Astrocyte (in vitro differentiated cells and primary cell): ENCODE measurements at regions not wholly inside any gene's neighbourhood (a gene's known extent, or its start where the extent isn't known, plus 50 kb on each side); places are given as distances from the start of the nearest gene placed in this dataset.

ENCODE experiments used
- DNase-seq: peaks from one replicate; pipeline ENCODE4 v3.0.0-alpha.2; 2010; ENCODE audit warnings: low read depth
- FAIRE-seq: peaks from 2 replicates; lab custom pipeline; 2011; peaks lifted over from hg19 to GRCh38; lab: Jason Lieb, UNC
- H2AFZ ChIP-seq: 2 replicates; pipeline ENCODE4 v1.6.0; 2012; ENCODE audit warnings: low read depth, low read length, inconsistent platforms
- H3K27ac ChIP-seq: 2 replicates; pipeline ENCODE4 v1.5.1; 2011; ENCODE audit warnings: low read depth, low read length, inconsistent platforms
- H3K27me3 ChIP-seq: 2 replicates; pipeline ENCODE4 v1.6.0; 2011; ENCODE audit warnings: low read length, inconsistent platforms; ENCODE audit not compliant: insufficient read depth
- H3K36me3 ChIP-seq: 2 replicates; pipeline ENCODE4 v1.5.1; 2011; ENCODE audit warnings: low read length, inconsistent platforms; ENCODE audit not compliant: insufficient read depth
- H3K4me1 ChIP-seq: 2 replicates; pipeline ENCODE4 v1.5.1; 2011; ENCODE audit warnings: low read length, inconsistent platforms; ENCODE audit not compliant: insufficient read depth
- H3K4me2 ChIP-seq: 2 replicates; pipeline ENCODE4 v1.6.0; 2012; ENCODE audit warnings: low read length, inconsistent platforms
- H3K4me3 ChIP-seq: 2 replicates; pipeline ENCODE4 v1.5.1; 2011; ENCODE audit warnings: low read depth, mild to moderate bottlenecking, low read length, inconsistent platforms; ENCODE audit not compliant: insufficient read depth
- H3K79me2 ChIP-seq: 2 replicates; pipeline ENCODE4 v1.6.0; 2012; ENCODE audit warnings: mild to moderate bottlenecking, low read length, inconsistent platforms; ENCODE audit not compliant: insufficient read depth
- H3K9ac ChIP-seq: 2 replicates; pipeline ENCODE4 v1.6.0; 2012; ENCODE audit warnings: mild to moderate bottlenecking, low read length, inconsistent platforms
- H3K9me3 ChIP-seq: 2 replicates; pipeline ENCODE4 v1.5.1; 2012; ENCODE audit warnings: low read depth, mild to moderate bottlenecking, low read length, inconsistent platforms; ENCODE audit not compliant: insufficient read depth
- H4K20me1 ChIP-seq: 2 replicates; pipeline ENCODE4 v1.6.0; 2012; ENCODE audit warnings: low read length, inconsistent platforms; ENCODE audit not compliant: insufficient read depth
- H3K27ac Mint-ChIP-seq: one replicate; pipeline ENCODE4 v1.8.0; 2021; ENCODE audit warnings: mild to moderate bottlenecking, mixed read lengths; ENCODE audit not compliant: unreplicated experiment
- H3K27me3 Mint-ChIP-seq: one replicate; pipeline ENCODE4 v1.8.0; 2021; ENCODE audit warnings: low read depth, mixed read lengths; ENCODE audit not compliant: unreplicated experiment
- H3K36me3 Mint-ChIP-seq: one replicate; pipeline ENCODE4 v1.8.0; 2021; ENCODE audit warnings: low read depth, mixed read lengths; ENCODE audit not compliant: unreplicated experiment
- H3K4me1 Mint-ChIP-seq: one replicate; pipeline ENCODE4 v1.8.0; 2021; ENCODE audit warnings: low read depth, mixed read lengths; ENCODE audit not compliant: unreplicated experiment
- H3K4me3 Mint-ChIP-seq: one replicate; pipeline ENCODE4 v1.8.0; 2021; ENCODE audit warnings: mild to moderate bottlenecking, moderate library complexity, mixed read lengths; ENCODE audit not compliant: unreplicated experiment
- H3K9me3 Mint-ChIP-seq: one replicate; pipeline ENCODE4 v1.8.0; 2021; ENCODE audit warnings: mild to moderate bottlenecking, mixed read lengths; ENCODE audit not compliant: unreplicated experiment
- CTCF ChIP-seq: IDR thresholded peaks from 2 replicates; pipeline ENCODE4 v1.5.1; 2011; ENCODE audit warnings: low read depth, mild to moderate bottlenecking, inconsistent platforms, low read length, moderate library complexity; ENCODE audit not compliant: insufficient read depth
- EZH2 ChIP-seq: IDR thresholded peaks from 2 replicates; pipeline ENCODE4 v1.6.1; 2012; ENCODE audit warnings: mild to moderate bottlenecking, low read length, inconsistent platforms; ENCODE audit not compliant: insufficient read depth

- no peak overlapping the region for H3K9ac ChIP-seq
- H3K4me3 ChIP-seq: no peak overlapping the region
- H3K9me3 ChIP-seq: no peaks in the 10 kb centered on the region
- H3K4me1 ChIP-seq: no peaks in the 10 kb centered on the region
- FAIRE-seq (no peak), DNase-seq (peak; percentile 20)
- Mint-ChIP-seq H3K27ac (no peak overlapping the region), H3K36me3 (peaks cover 2% of the 10 kb centered on the region), H3K9me3 (peaks cover 6% of the 10 kb centered on the region), H3K27me3 (peaks cover 13% of the 10 kb centered on the region), H3K4me3 (no peak overlapping the region), H3K4me1 (peaks cover 14% of the 10 kb centered on the region)
- H3K4me2 ChIP-seq: no peak overlapping the region
- H2AFZ ChIP-seq: no peak overlapping the region
- TF ChIP-seq CTCF: no peak
- no peak for TF ChIP-seq EZH2
- no peaks in the 10 kb centered on the region for H3K36me3 ChIP-seq
- H3K79me2 ChIP-seq: no peaks in the 10 kb centered on the region
- H3K27me3 ChIP-seq: no peaks in the 10 kb centered on the region
- H4K20me1 ChIP-seq: no peaks in the 10 kb centered on the region
- no peak overlapping the region for H3K27ac ChIP-seq
These were observed 163.7 kb upstream of the NTM start for GRCh38 chr11:131206671-131207070.

- Mint-ChIP-seq H3K36me3 (no peaks in the 10 kb centered on the region), H3K4me1 (peaks cover 14% of the 10 kb centered on the region), H3K27me3 (peaks cover 22% of the 10 kb centered on the region), H3K9me3 (peaks cover 6% of the 10 kb centered on the region), H3K4me3 (no peak overlapping the region), H3K27ac (no peak overlapping the region)
- H2AFZ ChIP-seq: no peak overlapping the region
- no peak overlapping the region for H3K27ac ChIP-seq
- TF ChIP-seq EZH2 (no peak), CTCF (no peak)
- no peaks in the 10 kb centered on the region for H3K4me1 ChIP-seq
- no peaks in the 10 kb centered on the region for H3K36me3 ChIP-seq
- no peak overlapping the region for H3K4me2 ChIP-seq
- no peak for FAIRE-seq
- no peaks in the 10 kb centered on the region for H3K79me2 ChIP-seq
- no peaks in the 10 kb centered on the region for H3K9me3 ChIP-seq
- no peak overlapping the region for H3K4me3 ChIP-seq
- H3K27me3 ChIP-seq: peaks cover 2% of the 10 kb centered on the region
- H4K20me1 ChIP-seq: no peaks in the 10 kb centered on the region
- no peak overlapping the region for H3K9ac ChIP-seq
- no peak for DNase-seq
These were observed 162.5 kb upstream of the NTM start for GRCh38 chr11:131207901-131208300.

- H3K27ac Mint-ChIP-seq: no peak overlapping the region
- H2AFZ ChIP-seq: no peak overlapping the region
- no peak for DNase-seq
These were observed 152.8 kb upstream of the NTM start for GRCh38 chr11:131217313-131218310.

More at GRCh38 chr11:131217313-131218310, 152.8 kb upstream of the NTM start:
- Histone ChIP-seq H3K4me3 (no peak overlapping the region), H3K27ac (no peak overlapping the region), H3K79me2 (no peaks in the 10 kb centered on the region), H3K4me2 (no peak overlapping the region), H3K27me3 (peaks cover 2% of the 10 kb centered on the region), H3K36me3 (no peaks in the 10 kb centered on the region), H3K9ac (no peak overlapping the region), H3K9me3 (no peaks in the 10 kb centered on the region), H4K20me1 (no peaks in the 10 kb centered on the region), H3K4me1 (no peaks in the 10 kb centered on the region)
- no peak for FAIRE-seq
- H3K36me3 Mint-ChIP-seq: no peaks in the 10 kb centered on the region
- peaks cover 11% of the 10 kb centered on the region for H3K4me1 Mint-ChIP-seq
- no peak overlapping the region for H3K4me3 Mint-ChIP-seq
- peaks cover 64% of the 10 kb centered on the region for H3K27me3 Mint-ChIP-seq
- TF ChIP-seq EZH2 (no peak), CTCF (peak; percentile 29)
- peaks cover 2% of the 10 kb centered on the region for H3K9me3 Mint-ChIP-seq
